K562 (cell line): ENCODE measurements at regions not wholly inside any gene's neighbourhood (a gene's known extent, or its start where the extent isn't known, plus 50 kb on each side); places are given as distances from the start of the nearest gene placed in this dataset.

Experiments used
- ATF7 ChIP-seq: fragments of 450-650 bp; IDR thresholded peaks from 2 replicates; pipeline ENCODE4 v1.7.1; 2014; ENCODE audit warnings: mild to moderate bottlenecking, moderate library complexity
- ERF ChIP-seq: fragments of 450-650 bp; formaldehyde crosslinking; IDR thresholded peaks from 2 replicates; pipeline ENCODE4 v1.4.0; 2020; ENCODE audit warnings: mild to moderate bottlenecking, mixed read lengths
- MXI1 ChIP-seq: IDR thresholded peaks from 2 replicates; pipeline ENCODE4 v1.6.1; 2011; ENCODE audit warnings: low read depth, mild to moderate bottlenecking, improper control_type of control experiment, low read length
- NFIC ChIP-seq: fragments of 450-650 bp; IDR thresholded peaks from 2 replicates; pipeline ENCODE4 v1.6.1; 2017; ENCODE audit warnings: mild to moderate bottlenecking, inconsistent platforms
- ZFPM2 ChIP-seq: fragments of 250-450 bp; sonication (Bioruptor Pico); IDR thresholded peaks from 2 replicates; pipeline ENCODE4 v1.5.1; 2022; ENCODE audit warnings: mild to moderate bottlenecking
- ZKSCAN3 ChIP-seq: fragments of 250-450 bp; sonication (Bioruptor Pico); IDR thresholded peaks from 2 replicates; pipeline ENCODE4 v1.4.0; 2020
- ZNF165 ChIP-seq: fragments of 250-450 bp; sonication (Bioruptor Pico); IDR thresholded peaks from 2 replicates; pipeline ENCODE4 v1.4.0; 2020; ENCODE audit warnings: borderline replicate concordance
- ZNF253 ChIP-seq: fragments of 250-450 bp; sonication (Bioruptor Pico); conservative IDR thresholded peaks from 2 replicates; pipeline ENCODE4 v1.6.1; 2021; ENCODE audit warnings: mild to moderate bottlenecking
- ZNF699 ChIP-seq: fragments of 250-450 bp; sonication (Bioruptor Pico); IDR thresholded peaks from 2 replicates; pipeline ENCODE4 v1.8.0; 2021; ENCODE audit warnings: mild to moderate bottlenecking, moderate library complexity; ENCODE audit not compliant: insufficient replicate concordance
- TF ChIP-seq, protein P1 (sequence below): fragments of 250-450 bp; sonication (Bioruptor Pico); IDR thresholded peaks from 2 replicates; pipeline ENCODE4 v1.4.0; 2020; ENCODE audit warnings: borderline replicate concordance
- TF ChIP-seq, protein P2 (sequence below): fragments of 450-650 bp; IDR thresholded peaks from 2 replicates; pipeline ENCODE4 v1.6.1; 2017; ENCODE audit warnings: antibody characterized with exemption
- TF ChIP-seq, protein P3 (sequence below), 2 experiments: IDR thresholded peaks; 2 replicates each; pipeline ENCODE4 v1.6.1; 2011; ENCODE audit warnings: borderline replicate concordance in 1 of 2, control low read depth in 1 of 2, low read depth in 1 of 2, low read length in 1 of 2, mild to moderate bottlenecking in 1 of 2, mixed read lengths in 1 of 2, moderate library complexity in 1 of 2; ENCODE audit not compliant: insufficient read depth in 1 of 2, insufficient read length in 1 of 2, poor library complexity in 1 of 2, severe bottlenecking in 1 of 2; ENCODE audit errors: extremely low read depth in 1 of 2

DNA sequence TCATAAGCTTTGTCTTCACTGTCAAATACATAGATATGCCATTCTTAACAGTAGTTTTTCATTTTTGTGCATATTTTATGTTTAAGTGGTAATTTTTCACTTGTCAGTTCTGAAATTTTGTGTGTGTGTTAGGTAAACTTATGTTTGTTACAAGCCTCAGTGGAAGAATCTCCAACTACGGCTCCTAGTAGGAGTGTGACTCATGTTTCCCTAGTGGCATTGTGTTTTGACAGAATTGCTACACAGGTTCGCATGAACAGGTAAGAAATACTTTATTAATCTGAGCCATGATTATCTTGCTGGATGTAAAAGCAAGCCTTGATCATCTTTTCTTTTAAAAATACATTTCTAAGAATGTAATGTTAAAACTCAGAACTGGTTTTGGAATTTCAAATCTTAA, 94.4 kb downstream of the BLTP1 start (continued):
- TF ChIP-seq, protein P1, sequence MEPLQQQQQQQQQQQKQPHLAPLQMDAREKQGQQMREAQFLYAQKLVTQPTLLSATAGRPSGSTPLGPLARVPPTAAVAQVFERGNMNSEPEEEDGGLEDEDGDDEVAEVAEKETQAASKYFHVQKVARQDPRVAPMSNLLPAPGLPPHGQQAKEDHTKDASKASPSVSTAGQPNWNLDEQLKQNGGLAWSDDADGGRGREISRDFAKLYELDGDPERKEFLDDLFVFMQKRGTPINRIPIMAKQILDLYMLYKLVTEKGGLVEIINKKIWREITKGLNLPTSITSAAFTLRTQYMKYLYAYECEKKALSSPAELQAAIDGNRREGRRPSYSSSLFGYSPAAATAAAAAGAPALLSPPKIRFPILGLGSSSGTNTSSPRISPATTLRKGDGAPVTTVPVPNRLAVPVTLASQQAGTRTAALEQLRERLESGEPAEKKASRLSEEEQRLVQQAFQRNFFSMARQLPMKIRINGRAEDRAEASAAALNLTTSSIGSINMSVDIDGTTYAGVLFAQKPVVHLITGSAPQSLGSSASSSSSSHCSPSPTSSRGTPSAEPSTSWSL (CRISPR knock-in tag): no peak
- TF ChIP-seq ZNF699 (CRISPR knock-in tag): no peak
- TF ChIP-seq ATF7: no peak
- TF ChIP-seq ZNF253 (CRISPR knock-in tag): no peak
- no peak for TF ChIP-seq ZKSCAN3 (CRISPR knock-in tag)
- no peak for TF ChIP-seq ZNF165 (CRISPR knock-in tag)
- no peak for TF ChIP-seq MXI1
- TF ChIP-seq ZFPM2 (CRISPR knock-in tag): no peak
- TF ChIP-seq, protein P2, sequence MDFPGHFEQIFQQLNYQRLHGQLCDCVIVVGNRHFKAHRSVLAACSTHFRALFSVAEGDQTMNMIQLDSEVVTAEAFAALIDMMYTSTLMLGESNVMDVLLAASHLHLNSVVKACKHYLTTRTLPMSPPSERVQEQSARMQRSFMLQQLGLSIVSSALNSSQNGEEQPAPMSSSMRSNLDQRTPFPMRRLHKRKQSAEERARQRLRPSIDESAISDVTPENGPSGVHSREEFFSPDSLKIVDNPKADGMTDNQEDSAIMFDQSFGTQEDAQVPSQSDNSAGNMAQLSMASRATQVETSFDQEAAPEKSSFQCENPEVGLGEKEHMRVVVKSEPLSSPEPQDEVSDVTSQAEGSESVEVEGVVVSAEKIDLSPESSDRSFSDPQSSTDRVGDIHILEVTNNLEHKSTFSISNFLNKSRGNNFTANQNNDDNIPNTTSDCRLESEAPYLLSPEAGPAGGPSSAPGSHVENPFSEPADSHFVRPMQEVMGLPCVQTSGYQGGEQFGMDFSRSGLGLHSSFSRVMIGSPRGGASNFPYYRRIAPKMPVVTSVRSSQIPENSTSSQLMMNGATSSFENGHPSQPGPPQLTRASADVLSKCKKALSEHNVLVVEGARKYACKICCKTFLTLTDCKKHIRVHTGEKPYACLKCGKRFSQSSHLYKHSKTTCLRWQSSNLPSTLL: no peak
- TF ChIP-seq NFIC: no peak
- no peak for TF ChIP-seq ERF
- TF ChIP-seq, protein P3, sequence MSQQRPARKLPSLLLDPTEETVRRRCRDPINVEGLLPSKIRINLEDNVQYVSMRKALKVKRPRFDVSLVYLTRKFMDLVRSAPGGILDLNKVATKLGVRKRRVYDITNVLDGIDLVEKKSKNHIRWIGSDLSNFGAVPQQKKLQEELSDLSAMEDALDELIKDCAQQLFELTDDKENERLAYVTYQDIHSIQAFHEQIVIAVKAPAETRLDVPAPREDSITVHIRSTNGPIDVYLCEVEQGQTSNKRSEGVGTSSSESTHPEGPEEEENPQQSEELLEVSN (IDR thresholded peaks at IDR 0.05; ENCODE audit: borderline replicate concordance in 1 of 2, extremely low read depth in 1 of 2, insufficient read depth in 1 of 2, insufficient read length in 1 of 2, low read depth in 1 of 2, low read length in 1 of 2, poor library complexity in 1 of 2, severe bottlenecking in 1 of 2): no peak
- TF ChIP-seq, all 486 proteins: peak for 0
